ENCODE measurements at regions not wholly inside any gene's neighbourhood (a gene's known extent, or its start where the extent isn't known, plus 50 kb on each side); places are given as distances from the start of the nearest gene placed in this dataset.

GRCh38 chr15:97598353-97598798, 362.1 kb upstream of the ARRDC4 start:
- TF ChIP-seq ZFP30 (CRISPR knock-in tag; IDR thresholded peaks at IDR 0.05) (no peak), PPARA (CRISPR knock-in tag; IDR thresholded peaks at IDR 0.05; ENCODE audit: borderline replicate concordance) (no peak), TOX (CRISPR knock-in tag; IDR thresholded peaks at IDR 0.05; ENCODE audit: borderline replicate concordance) (no peak), OSR1 (CRISPR knock-in tag; IDR thresholded peaks at IDR 0.05) (no peak), POU6F1 (CRISPR knock-in tag; IDR thresholded peaks at IDR 0.05; ENCODE audit: borderline replicate concordance, low read depth) (no peak), PATZ1 (CRISPR knock-in tag; IDR thresholded peaks at IDR 0.05; ENCODE audit: borderline replicate concordance) (no peak), BACH2 (CRISPR knock-in tag; IDR thresholded peaks at IDR 0.05; ENCODE audit: borderline replicate concordance) (no peak), ISL1 (CRISPR knock-in tag; IDR thresholded peaks at IDR 0.05) (no peak), GLIS3 (CRISPR knock-in tag; IDR thresholded peaks at IDR 0.05) (no peak), TCF4 (CRISPR knock-in tag; IDR thresholded peaks at IDR 0.05; ENCODE audit: borderline replicate concordance) (no peak), ZNF70 (CRISPR knock-in tag; IDR thresholded peaks at IDR 0.05) (no peak), CREB5 (CRISPR knock-in tag; IDR thresholded peaks at IDR 0.05; ENCODE audit: low read depth) (no peak), ZNF8 (CRISPR knock-in tag; IDR thresholded peaks at IDR 0.05) (no peak), ZFP3 (CRISPR knock-in tag; IDR thresholded peaks at IDR 0.05) (no peak), ZNF565 (CRISPR knock-in tag; conservative IDR thresholded peaks at IDR 0.05; ENCODE audit: low read depth) (no peak), ZC3H10 (CRISPR knock-in tag; IDR thresholded peaks at IDR 0.05) (no peak), ARNTL (CRISPR knock-in tag; IDR thresholded peaks at IDR 0.05; ENCODE audit: borderline replicate concordance, low read depth) (no peak), ESRRG (CRISPR knock-in tag; IDR thresholded peaks at IDR 0.05) (no peak)
- no peak for ATAC-seq

GRCh38 chr15:97600190-97600589, 360.3 kb upstream of the ARRDC4 start:
- TF ChIP-seq ESRRG (CRISPR knock-in tag; IDR thresholded peaks at IDR 0.05) (no peak), ISL1 (CRISPR knock-in tag; IDR thresholded peaks at IDR 0.05) (no peak), PPARA (CRISPR knock-in tag; IDR thresholded peaks at IDR 0.05; ENCODE audit: borderline replicate concordance) (no peak)
- ATAC-seq, result no peak

GRCh38 chr15:97604677-97605076, 355.8 kb upstream of the ARRDC4 start:
- TF ChIP-seq TOX (CRISPR knock-in tag; IDR thresholded peaks at IDR 0.05; ENCODE audit: borderline replicate concordance) (no peak), TCF4 (CRISPR knock-in tag; IDR thresholded peaks at IDR 0.05; ENCODE audit: borderline replicate concordance) (no peak), CREB5 (CRISPR knock-in tag; IDR thresholded peaks at IDR 0.05; ENCODE audit: low read depth) (no peak), OSR1 (CRISPR knock-in tag; IDR thresholded peaks at IDR 0.05) (no peak), ZC3H10 (CRISPR knock-in tag; IDR thresholded peaks at IDR 0.05) (no peak), ZNF8 (CRISPR knock-in tag; IDR thresholded peaks at IDR 0.05) (no peak), TSHZ2 (CRISPR knock-in tag; IDR thresholded peaks at IDR 0.05) (no peak), ISL1 (CRISPR knock-in tag; IDR thresholded peaks at IDR 0.05) (no peak), GLIS3 (CRISPR knock-in tag; IDR thresholded peaks at IDR 0.05) (no peak), ESRRG (CRISPR knock-in tag; IDR thresholded peaks at IDR 0.05) (no peak), PPARA (CRISPR knock-in tag; IDR thresholded peaks at IDR 0.05; ENCODE audit: borderline replicate concordance) (no peak), RARB (CRISPR knock-in tag; IDR thresholded peaks at IDR 0.05) (no peak), BACH2 (CRISPR knock-in tag; IDR thresholded peaks at IDR 0.05; ENCODE audit: borderline replicate concordance) (no peak)
- ATAC-seq, result no peak

Measured in SK-N-SH treated with all-trans-retinoic acid at 6 μM for 48 hours (cell line).